ENCODE measurements at regions not wholly inside any gene's neighbourhood (a gene's known extent, or its start where the extent isn't known, plus 50 kb on each side); places are given as distances from the start of the nearest gene placed in this dataset.
A peak's percentile ranks its signal among the peaks of the same experiment; 100 is the strongest.
"Not testable (repeated sequence)": the region's sequence is repeated elsewhere in the genome, so short reads cannot be mapped to it uniquely, and the experiment has no call there.

- DNase-seq, result no peak
Measured at GRCh38 chr6:150299873-150300485, 68.8 kb upstream of the IYD start.

GRCh38 chr6:150301846-150302519 lies 66.8 kb upstream of the IYD start:
- DNase-seq, result peak; percentile 32

GRCh38 chr6:150302520-150303176 lies 66.2 kb upstream of the IYD start:
- DNase-seq, result no peak

GRCh38 chr6:150303256-150303655 lies 65.6 kb upstream of the IYD start:
- DNase-seq, result no peak

GRCh38 chr6:150304429-150304828 lies 64.4 kb upstream of the IYD start:
- no peak for DNase-seq

- no peak for DNase-seq
Measured at GRCh38 chr6:150306290-150306689, 62.5 kb upstream of the IYD start.

- DNase-seq, result no peak
Measured at GRCh38 chr6:150307520-150307919, 61.3 kb upstream of the IYD start.

GRCh38 chr6:150308812-150309645 lies 59.8 kb upstream of the IYD start:
- no peak for DNase-seq

GRCh38 chr6:150310539-150310938 lies 58.3 kb upstream of the IYD start:
- DNase-seq, result no peak

GRCh38 chr6:150311149-150311944 lies 57.5 kb upstream of the IYD start:
- DNase-seq, result not testable (repeated sequence)

GRCh38 chr6:150312395-150312794 lies 56.4 kb upstream of the IYD start:
- no peak for DNase-seq

GRCh38 chr6:150312844-150313584 lies 55.8 kb upstream of the IYD start:
- DNase-seq, result no peak

- DNase-seq, result no peak
Measured at GRCh38 chr6:150313781-150314180, 55.0 kb upstream of the IYD start.

GRCh38 chr6:150314230-150315188 lies 54.3 kb upstream of the IYD start:
- no peak for DNase-seq

- no peak for DNase-seq
Measured at GRCh38 chr6:150315626-150316025, 53.2 kb upstream of the IYD start.

GRCh38 chr6:150316936-150317335 lies 51.9 kb upstream of the IYD start:
- no peak for DNase-seq

Measured in stimulated activated CD8-positive, alpha-beta memory T cell treated with anti-CD3 and anti-CD28 coated beads, Interleukin-4, amount 100 ng/mL, for 48 hours (primary cell).